LNCaP clone FGC (cell line): ENCODE measurements at regions not wholly inside any gene's neighbourhood (a gene's known extent, or its start where the extent isn't known, plus 50 kb on each side); places are given as distances from the start of the nearest gene placed in this dataset.

ENCODE experiments used
- DNase-seq: peaks from one replicate; pipeline ENCODE4 v3.0.0-alpha.2; 2011; ENCODE audit warnings: low read depth
- H3K4me3 ChIP-seq: 2 replicates; pipeline ENCODE4 v1.5.1; 2011; ENCODE audit warnings: mild to moderate bottlenecking, low read depth, low read length, control low read depth
- CTCF ChIP-seq: IDR thresholded peaks from 2 replicates; pipeline ENCODE4 v1.5.1; 2012; ENCODE audit warnings: mild to moderate bottlenecking; ENCODE audit not compliant: control insufficient read depth, insufficient read depth; ENCODE audit errors: extremely low read depth

GRCh38 chr3:152113992-152114651 lies 154.6 kb upstream of the MBNL1 start:
- no peak overlapping the region for H3K4me3 ChIP-seq
- DNase-seq, result no peak
- TF ChIP-seq CTCF, result no peak

- no peak for DNase-seq
- TF ChIP-seq CTCF, result no peak
Measured at GRCh38 chr3:152120601-152121269, 148.0 kb upstream of the MBNL1 start.

GRCh38 chr3:152121270-152121636 lies 147.5 kb upstream of the MBNL1 start:
- H3K4me3 ChIP-seq, result no peak overlapping the region
- no peak for DNase-seq
- no peak for TF ChIP-seq CTCF

More at GRCh38 chr3:152120601-152121269, 148.0 kb upstream of the MBNL1 start:
- H3K4me3 ChIP-seq, result no peak overlapping the region

- no peak for DNase-seq
- no peak overlapping the region for H3K4me3 ChIP-seq
- TF ChIP-seq CTCF, result no peak
Measured at GRCh38 chr3:152122851-152123250, 145.9 kb upstream of the MBNL1 start.

- TF ChIP-seq CTCF, result no peak
- DNase-seq, result no peak
- H3K4me3 ChIP-seq, result no peak overlapping the region
Measured at GRCh38 chr3:152123457-152123856, 145.3 kb upstream of the MBNL1 start.

GRCh38 chr3:152126260-152126659 lies 142.5 kb upstream of the MBNL1 start:
- no peak for TF ChIP-seq CTCF
- DNase-seq, result no peak
- no peak overlapping the region for H3K4me3 ChIP-seq

GRCh38 chr3:152127058-152127457 lies 141.7 kb upstream of the MBNL1 start:
- no peak for TF ChIP-seq CTCF
- H3K4me3 ChIP-seq, result no peak overlapping the region
- DNase-seq, result no peak
